Stimulated activated CD4-positive, alpha-beta T cell treated with anti-CD3 and anti-CD28 coated beads, Interleukin-4, amount 100 ng/mL, for 1 hour (primary cell): ENCODE measurements at regions not wholly inside any gene's neighbourhood (a gene's known extent, or its start where the extent isn't known, plus 50 kb on each side); places are given as distances from the start of the nearest gene placed in this dataset.
"Not testable (repeated sequence)": the region's sequence is repeated elsewhere in the genome, so short reads cannot be mapped to it uniquely, and the experiment has no call there.

ENCODE experiments used
- DNase-seq: peaks from one replicate; pipeline ENCODE4 v3.0.0-alpha.2; 2020

DNA sequence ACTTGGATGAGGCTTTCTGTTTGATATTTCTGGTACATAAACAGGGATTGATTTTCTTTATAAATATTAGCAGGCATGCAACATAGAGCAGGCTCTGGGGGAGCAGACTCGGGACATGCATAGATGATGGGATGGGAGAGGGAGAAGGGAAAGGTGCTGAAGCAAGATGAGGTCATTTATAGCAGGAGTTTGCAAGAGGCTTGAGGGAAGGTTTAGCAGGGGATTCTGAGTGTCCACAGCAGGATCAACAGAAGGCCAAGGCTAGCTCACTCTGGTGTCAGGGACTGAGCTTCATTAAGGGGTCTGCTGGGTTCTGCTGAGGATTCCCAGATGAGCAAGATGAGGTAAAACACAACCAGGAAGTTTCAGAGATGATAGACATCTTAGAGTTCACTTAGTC is 309.1 kb upstream of the CELF4 start:
- no peak for DNase-seq

DNA sequence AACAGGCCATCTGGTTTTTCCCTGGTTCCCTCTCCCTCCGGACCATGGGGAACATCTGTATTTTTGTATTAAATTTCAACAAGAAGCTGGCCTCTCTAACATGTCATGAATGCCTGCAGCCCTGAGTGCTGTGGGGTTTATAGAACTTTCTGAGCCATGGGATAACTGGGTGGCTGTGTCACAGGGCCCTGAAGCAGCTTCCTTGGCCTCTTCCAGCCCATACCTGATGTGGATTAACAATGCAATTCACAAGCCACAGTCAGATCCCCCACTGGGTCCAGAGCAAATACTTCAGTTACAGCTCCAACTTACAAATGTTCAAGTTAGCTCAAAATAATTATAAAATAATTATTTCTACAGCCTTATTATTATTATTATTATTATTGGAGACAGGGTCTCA is 307.8 kb upstream of the CELF4 start:
- DNase-seq: no peak

DNA sequence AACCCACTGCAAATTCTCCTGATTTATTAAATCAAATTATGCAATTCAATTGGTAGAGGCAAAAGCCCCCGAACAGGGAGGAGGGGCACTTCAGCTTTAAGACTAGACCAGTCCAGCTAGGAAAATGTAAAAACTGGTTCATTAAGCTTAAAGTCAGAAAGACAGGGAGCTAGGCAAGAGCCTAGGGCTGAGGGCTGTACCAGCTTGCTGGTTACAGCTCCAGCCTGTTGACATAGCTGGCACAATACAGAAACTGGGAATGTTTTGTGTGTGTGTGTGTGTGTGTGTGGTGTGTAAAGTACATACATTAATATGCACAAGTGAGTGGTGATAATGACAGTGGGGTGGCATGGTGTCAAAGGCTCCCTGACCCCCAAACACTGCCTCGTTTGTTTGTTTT is 307.0 kb upstream of the CELF4 start:
- no peak for DNase-seq

DNA sequence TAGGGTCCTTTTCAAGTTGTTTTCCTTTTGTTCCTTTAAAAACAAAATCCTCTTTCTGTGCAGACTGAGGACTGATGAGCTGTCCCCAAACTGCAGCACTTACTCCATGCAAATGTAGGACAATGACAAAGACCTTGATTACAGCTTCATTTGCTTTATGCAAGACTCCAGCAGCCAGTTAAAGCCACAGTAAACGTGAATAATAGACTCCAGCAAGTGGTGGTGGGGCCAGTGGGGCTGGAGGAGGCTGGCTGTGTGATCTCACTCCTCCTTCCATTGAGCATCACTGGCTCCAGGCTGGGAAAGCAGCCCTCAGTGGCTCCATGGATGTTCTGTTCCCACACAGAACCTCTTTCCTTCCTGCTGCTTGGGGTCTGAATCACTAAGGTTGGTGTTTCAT is 306.0 kb upstream of the CELF4 start:
- no peak for DNase-seq

DNA sequence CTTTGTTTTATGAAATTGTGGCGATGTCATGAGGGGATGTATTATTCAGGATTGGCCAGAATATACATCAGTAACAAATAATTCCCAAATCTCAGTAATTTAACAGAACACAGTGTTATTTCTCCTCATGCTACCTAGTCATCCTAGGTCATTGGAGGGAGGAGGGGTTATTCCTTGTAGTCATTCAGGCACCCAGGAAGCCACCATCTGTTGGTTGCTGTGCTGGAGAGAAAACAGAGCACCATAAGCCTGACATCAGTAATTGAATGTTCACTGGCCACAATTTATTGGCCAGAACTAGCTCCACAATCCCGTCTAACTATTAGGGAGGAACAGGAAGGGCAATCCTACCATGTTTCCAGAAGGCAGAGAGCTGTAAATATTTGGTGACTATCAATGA is 303.5 kb upstream of the CELF4 start:
- no peak for DNase-seq

DNA sequence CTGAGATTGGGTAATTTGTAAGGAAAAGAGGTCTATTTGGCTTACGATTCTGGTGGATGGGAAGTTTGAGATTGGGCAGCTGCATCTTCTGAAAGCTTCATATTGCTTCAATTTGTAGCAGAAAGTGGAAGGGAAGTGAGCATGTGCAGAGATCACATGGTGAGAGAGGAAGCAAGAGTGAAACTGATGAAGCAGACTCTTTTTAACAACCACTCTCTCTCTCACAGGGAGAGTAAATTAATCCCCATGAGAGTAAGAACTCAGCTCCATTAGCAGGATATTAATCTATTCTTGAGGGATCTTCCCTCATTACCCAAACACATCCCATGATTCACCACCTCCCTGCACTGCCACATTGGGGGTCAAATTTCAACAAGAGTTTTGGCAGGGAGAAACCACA is 298.5 kb upstream of the CELF4 start:
- no peak for DNase-seq

DNA sequence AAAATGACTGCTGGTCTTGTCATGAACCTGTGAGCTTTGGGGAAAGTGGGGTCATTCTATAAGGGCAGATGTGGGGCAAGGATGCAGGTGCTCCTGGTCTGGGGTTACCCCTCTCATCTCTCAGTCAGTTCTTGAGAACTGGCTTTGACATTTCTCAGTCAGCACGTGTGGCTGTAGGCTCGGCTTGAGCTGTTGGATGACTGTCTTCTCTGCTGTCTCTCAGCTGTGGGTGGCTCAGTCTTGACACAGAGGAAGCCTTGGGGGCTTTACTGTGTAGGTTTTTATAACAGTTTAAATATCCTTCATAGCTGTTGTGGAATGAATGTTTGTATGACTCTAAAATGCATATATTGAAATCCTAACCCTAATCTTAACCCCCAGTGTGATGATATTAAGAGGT is 296.4 kb upstream of the CELF4 start:
- DNase-seq: no peak

DNA sequence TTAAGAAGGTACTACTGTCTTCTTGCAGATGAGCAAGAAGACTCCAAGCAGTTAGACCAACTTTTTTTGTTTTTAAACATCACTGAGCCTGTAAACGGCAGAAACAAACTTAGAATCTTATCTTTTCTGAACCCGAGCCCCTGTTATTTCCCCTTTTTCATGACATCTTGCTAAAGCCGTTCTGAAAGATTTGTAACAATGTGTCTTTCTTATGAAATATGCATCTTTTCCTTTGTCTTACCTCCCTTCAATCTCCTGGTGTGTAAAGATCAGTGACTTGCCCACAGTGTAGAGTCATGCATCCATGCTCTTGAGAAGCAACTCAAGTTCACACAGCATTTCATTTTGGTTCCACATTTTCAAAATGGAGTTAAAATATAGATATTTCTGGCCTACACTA is 288.8 kb upstream of the CELF4 start:
- DNase-seq: no peak

DNA sequence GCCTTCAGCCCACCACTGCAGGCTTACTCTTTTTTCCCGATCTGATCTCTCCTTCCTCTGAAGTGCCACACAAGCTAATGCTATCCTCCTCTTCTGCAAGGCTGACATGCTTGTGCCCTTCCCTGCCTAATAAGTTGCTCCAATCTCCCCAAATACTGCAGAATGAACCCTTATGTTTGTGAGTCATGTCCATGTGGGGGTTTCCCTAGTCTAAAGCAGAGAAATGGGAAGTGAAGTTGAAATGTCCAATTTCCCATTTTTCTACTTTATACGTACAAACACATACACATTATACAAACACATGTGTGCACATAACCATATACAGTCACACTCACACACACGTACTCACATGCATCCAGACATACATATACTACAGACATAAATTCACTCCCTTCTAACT is 288.1 kb upstream of the CELF4 start:
- no peak for DNase-seq

DNA sequence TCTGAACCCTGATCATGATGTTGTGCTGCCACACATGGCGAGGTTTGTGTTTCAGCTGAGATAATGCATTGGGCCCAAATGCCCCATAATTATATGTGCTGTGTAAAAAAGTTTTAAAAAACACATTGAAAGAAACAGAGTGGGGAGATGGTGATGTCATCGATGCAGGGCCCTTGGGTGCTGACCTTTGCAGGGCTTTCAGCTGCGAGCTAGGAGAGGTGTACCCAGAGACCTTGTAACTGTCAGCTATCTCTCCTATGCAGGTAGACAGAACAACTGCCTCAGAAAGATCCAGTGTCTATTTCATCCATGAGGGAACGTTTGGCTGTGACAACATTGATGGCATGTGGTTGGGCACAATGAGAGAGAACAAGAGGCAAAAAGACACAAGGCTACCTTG is 286.9 kb upstream of the CELF4 start:
- no peak for DNase-seq

DNA sequence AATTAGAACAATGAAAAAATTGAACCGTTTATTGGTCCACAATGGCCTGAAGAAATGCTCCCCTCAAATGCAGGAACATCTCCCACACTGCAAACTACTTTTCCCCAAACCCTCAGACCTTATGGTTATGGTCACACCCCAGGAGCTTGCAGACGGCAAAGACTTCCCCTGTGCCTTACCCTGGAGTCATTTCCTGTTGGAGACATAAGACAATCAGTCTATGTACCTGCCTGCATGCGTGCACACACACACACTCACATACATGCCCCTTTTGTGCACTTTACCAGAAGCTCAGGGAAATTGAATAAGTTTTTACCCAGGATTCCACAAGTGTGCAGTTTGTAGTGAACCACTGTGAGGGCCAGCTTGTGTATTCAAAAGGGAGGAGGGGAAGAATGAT is 281.9 kb upstream of the CELF4 start:
- no peak for DNase-seq

DNA sequence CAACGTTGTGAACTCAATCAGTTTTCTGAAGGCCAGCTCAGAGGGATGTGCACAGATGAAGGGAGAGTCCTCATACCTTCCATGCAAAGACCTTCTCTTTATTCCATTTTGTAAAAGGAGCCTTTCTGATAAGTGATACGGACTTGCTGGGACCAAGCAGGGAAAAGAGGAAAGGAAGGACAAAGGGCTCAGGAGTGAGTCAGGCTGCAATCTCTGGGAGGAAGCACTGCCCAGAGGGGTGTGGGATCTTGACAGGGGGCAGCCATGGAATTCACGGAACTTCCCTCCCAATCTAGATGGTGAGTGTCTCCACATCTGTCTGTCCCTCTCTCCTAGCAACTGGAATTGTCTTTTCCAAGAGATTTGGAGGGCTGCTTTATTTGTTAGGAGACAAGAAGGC is 281.4 kb upstream of the CELF4 start:
- DNase-seq: no peak

DNA sequence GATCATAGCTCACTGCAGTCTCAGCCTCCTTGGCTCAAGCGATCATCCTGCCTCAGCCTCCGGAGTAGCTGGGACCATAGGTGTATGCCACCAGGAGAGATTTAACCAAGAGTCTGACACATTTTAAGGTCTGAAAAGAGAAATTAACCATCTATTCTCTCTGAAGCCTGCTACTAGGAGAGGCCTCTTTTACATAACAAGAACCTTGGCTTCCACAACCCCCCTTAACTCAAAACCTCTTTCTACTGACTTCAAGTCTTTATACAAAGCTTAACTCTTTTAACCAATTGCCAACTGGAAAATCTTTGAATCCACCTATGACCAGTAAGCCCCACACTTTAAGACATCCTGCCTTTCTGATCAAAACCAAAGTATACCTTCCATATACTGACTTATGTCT is 279.9 kb upstream of the CELF4 start:
- DNase-seq: no peak

DNA sequence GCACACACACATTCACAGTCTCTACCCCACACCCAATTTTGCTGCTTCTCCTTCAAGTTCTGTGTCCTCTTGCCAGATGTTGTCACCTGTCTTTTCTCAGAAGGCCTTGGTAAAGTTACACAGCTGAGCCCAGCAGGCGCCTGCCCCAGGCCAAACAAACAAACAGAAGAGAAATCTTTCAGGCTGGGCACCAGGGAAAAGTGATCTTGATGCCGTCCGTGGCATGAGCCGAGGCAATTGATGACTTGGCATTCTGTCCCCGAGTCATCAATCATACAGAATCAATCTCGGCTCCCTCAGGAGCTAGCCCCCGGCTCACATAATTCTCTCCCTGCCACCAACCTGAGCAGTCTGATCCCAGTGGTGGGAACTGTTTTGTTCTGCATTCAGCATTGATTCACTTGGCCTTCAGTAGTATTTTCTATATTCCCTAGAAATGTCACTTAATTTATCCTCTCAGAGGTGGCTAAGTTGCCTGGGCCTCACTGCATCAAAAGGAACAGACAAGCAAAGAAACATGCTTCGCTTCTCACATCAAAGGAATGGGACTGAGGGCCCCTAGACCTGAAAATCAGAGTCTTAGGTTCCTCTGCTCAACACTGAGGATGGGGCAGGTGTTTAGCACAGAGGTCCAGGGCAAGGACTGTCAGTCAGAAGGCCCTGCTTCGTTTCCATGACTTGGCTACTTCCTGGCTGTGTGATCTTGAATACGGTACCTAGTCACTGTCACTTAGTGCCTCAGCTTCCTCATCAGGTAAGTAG is 278.8 kb upstream of the CELF4 start:
- DNase-seq: no peak

DNA sequence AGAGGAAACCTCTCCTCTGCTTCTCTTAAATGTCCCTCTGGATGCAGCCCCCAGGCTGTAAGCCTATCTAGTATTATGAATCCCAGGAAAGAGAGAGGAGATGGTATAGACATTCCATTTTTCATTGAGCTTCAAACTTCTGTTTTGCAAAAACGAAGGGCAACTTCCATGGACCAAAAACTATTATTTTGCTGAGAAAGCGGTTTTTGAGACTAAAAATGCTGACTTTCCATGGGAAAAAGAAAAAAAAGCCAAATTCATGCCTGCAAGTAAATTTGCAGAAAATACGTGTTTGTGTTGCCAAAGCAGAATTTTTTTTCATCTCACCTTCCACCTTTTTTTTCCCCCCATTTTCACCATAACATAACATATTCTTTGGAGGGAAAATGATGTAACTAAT is 272.5 kb upstream of the CELF4 start:
- DNase-seq: no peak

DNA sequence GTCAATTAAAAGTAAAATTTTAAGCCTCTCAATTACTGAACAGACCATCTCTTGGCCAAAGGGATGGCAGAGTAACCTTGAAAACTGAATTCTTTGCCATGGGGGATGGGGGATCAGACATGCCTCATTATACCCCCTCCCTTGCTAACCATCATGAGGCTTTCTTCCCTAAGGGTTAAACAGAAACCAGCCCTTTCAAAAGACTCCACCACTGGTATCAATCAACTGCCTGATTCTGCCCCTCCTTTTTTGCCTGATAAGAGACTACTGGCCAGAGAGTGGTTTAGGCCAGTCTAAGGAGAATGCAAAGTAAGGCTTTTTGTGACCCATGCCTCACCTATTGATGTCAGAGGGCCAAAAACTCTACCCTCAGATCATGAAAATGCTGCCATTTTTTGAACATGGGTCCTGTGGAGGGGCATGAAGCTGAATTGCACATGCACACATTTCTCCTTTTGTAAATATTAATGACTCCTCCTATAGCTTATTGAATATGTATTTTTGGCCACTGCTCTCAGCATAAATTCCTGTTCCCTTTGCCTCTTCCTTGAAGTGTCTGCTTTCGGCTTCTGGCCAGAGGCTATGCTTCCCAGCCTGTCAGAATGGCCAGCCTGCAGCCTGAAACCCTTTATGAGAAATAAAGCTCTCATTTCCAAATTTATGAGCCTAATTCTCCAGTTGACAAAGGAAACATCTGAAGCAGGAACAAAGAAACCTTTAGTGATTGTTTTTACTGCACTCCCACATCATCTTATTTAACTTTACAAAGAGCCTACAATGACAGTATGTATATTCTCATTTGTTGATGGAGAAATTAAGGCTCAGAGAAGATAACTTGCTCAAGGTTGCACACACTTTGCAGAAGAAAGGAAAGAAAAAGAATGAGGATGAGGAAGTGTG is 270.7 kb upstream of the CELF4 start:
- DNase-seq: no peak

DNA sequence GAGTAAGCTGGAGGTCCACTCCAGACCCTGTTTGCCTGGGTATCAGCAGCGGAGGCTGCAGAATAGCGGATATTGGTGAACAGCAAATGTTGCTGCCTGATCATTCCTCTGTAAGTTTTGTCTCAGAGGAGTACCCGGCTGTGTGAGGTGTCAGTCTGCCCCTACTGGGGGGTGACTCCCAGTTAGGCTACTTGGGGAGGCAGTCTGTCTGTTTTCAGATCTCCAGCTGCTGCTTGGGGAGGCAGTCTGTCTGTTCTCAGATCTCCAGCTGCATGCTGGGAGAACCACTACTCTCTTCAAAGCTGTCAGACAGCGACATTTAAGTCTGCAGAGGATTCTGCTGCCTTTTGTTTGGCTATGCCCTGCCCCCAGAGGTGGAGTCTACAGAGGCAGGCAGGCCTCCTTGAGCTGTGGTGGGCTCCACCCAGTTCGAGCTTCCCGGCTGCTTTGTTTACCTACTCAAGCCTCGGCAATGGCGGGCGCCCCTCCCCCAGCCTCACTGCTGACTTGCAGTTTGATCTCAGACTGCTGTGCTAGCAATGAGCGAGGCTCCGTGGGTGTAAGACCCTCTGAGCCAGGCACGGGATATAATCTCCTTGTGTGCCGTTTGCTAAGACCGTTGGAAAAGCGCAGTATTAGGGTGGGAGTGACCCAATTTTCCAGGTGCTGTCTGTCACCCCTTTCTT is 266.6 kb upstream of the CELF4 start:
- DNase-seq: not testable (repeated sequence)

DNA sequence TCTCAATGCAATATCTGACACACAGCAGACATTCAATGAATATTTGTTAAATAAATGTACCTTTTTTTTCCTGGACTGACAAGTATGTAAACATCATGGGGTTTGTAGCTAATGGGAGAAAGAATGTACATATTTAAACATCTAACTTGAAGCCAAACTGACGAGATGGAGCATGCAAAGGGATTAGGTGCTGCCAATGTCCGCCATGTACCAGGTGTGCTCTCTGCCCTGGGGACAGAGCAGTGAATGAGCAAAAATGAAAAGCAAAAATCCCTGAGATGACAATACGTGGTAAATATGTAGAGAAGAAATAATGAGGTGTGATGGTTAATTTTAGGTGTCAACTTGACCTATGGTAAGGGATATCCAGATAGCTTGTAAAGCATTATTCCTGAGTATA is 247.4 kb upstream of the CELF4 start:
- DNase-seq: no peak

DNA sequence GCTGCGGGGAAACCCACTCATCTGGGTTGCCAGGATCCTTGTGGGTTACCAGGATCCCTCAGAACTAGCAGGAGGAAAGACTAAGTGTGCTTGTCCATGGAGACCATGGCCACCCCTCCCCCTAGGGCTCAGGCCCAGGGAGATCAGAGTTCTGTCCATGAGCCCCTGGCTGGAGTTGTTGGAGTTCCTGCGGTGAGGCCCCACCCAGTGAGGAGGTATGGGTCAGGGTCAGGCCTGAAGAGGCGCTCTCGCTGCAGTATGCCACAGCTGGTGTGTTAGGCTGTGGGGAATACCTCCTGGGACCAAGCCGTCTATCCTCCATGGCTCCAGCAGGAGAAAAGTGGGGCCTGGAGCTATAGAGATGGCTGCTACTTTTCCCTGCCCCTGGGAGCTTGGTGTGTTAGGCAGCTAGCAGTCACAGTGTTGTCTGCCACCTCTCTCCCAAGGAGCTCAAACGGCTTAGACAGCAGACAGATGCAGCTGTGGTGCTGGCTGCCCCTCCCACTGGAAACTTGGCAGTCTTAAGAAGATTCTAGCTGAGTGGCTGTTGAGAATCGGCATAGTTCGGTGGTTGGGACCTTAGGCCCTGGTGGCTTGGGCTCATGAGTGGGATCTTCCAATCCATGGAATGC is 240.3 kb upstream of the CELF4 start:
- no peak for DNase-seq

DNA sequence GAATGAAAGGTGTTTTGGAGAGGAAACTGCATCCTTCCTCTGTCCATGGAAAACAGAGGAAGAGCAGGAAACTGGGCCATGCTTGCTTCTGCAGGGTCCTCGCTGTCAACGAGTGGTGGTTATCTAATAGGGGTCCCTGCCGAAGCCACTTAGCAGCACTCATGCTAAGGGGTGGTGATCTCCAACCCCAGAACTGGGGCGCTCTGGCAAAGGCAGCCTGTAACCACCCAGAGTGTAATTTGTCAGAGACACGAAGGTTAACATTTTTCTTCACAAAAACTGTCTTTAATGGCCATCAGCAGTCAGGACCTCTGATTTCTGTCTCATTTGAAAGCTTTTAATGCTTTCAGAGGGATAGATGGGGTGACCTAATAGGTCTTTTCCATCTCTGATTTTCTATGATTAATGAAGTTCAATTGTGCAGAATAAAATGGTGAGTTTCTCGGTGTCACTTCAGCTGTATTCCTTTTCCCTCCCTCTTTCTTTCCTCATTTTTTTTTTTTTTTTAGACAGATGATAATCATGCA is 231.3 kb upstream of the CELF4 start:
- DNase-seq: no peak

DNA sequence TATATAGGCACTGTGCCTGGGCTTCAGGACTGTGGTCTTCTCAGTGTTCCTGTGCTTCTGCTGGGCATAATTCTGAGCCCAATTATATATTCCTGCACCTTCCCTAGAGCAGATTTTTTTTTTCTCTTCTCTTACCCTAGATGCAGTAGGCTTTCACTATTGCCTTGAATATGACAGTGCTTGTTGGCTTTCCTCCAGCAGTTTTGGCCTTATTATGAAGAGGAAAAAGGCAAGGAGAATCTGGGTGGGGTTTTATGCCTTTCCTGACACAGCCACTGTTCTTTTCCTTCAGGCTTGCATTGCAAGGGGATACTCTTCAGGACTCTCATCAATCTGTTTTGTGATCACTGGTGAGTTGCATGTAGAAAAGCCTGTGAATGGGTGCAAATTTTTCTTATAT is 221.9 kb upstream of the CELF4 start:
- DNase-seq: no peak

DNA sequence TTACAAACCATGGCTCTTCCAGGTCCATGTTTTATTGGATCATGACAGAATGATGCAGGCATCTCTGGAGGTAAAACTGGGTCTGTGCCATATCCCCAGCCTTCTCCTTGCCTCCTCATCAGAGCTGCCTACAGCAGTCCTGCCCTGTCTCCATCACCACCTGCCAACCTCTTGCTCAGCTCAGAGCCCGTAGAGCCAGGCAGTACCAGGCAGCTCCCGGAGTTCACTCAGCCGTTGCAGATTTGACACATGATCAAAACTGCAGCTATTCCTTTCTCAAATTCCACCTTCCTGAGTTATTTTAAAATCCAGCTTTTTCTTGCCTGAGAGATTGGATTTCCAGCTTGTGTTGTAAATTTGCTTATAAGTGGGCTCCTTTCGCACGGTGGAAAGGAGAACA is 218.2 kb upstream of the CELF4 start:
- DNase-seq: no peak

DNA sequence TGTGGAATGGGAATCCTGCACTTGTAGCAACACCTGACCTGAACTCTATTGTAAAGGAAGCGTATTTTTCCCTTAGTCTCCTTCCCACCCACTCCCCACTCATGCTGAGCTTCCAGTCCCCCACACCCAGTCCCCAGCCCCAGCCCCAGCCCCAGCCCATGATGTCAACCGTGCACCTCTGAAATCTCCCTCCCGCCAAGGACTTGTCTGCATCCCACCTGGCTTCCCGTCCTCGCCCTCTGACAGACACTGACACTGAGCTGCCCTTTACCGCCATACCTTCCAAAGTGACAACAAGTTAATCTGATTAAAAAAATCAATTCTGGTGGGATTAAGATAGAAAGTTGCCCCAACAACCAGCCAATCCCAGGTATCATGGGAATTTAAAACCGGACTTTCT is 213.6 kb upstream of the CELF4 start:
- no peak for DNase-seq
